ENCODE measurements at regions not wholly inside any gene's neighbourhood (a gene's known extent, or its start where the extent isn't known, plus 50 kb on each side); places are given as distances from the start of the nearest gene placed in this dataset.

- DNase-seq (ENCODE audit: extremely low read depth, low read depth), result no peak
Observed at GRCh38 chr11:122355968-122356367, 240.0 kb upstream of the BLID start.

GRCh38 chr11:122354025-122354697 is 238.1 kb upstream of the BLID start:
- DNase-seq (ENCODE audit: extremely low read depth, low read depth), result no peak

- DNase-seq (ENCODE audit: extremely low read depth, low read depth), result no peak
Observed at GRCh38 chr11:122353561-122353960, 237.5 kb upstream of the BLID start.

- DNase-seq (ENCODE audit: extremely low read depth, low read depth), result no peak
Observed at GRCh38 chr11:122348659-122349409, 232.8 kb upstream of the BLID start.

GRCh38 chr11:122346006-122346405 is 230.0 kb upstream of the BLID start:
- no peak for DNase-seq (ENCODE audit: extremely low read depth, low read depth)

GRCh38 chr11:122345586-122345985 is 229.6 kb upstream of the BLID start:
- no peak for DNase-seq (ENCODE audit: extremely low read depth, low read depth)

GRCh38 chr11:122344215-122344614 is 228.2 kb upstream of the BLID start:
- DNase-seq (ENCODE audit: extremely low read depth, low read depth), result no peak

- DNase-seq (ENCODE audit: extremely low read depth, low read depth), result no peak
Observed at GRCh38 chr11:122343210-122343609, 227.2 kb upstream of the BLID start.

- no peak for DNase-seq (ENCODE audit: extremely low read depth, low read depth)
Observed at GRCh38 chr11:122342089-122342744, 226.2 kb upstream of the BLID start.

GRCh38 chr11:122341477-122341876 is 225.5 kb upstream of the BLID start:
- DNase-seq (ENCODE audit: extremely low read depth, low read depth), result no peak

GRCh38 chr11:122340607-122341290 is 224.7 kb upstream of the BLID start:
- no peak for DNase-seq (ENCODE audit: extremely low read depth, low read depth)

GRCh38 chr11:122339436-122340060 is 223.5 kb upstream of the BLID start:
- DNase-seq (ENCODE audit: extremely low read depth, low read depth), result no peak

- DNase-seq (ENCODE audit: extremely low read depth, low read depth), result no peak
Observed at GRCh38 chr11:122337704-122338103, 221.7 kb upstream of the BLID start.

- DNase-seq (ENCODE audit: extremely low read depth, low read depth), result no peak
Observed at GRCh38 chr11:122337241-122337640, 221.2 kb upstream of the BLID start.

- no peak for DNase-seq (ENCODE audit: extremely low read depth, low read depth)
Observed at GRCh38 chr11:122336706-122337105, 220.7 kb upstream of the BLID start.

- DNase-seq (ENCODE audit: extremely low read depth, low read depth), result no peak
Observed at GRCh38 chr11:122334546-122335339, 218.7 kb upstream of the BLID start.

- DNase-seq (ENCODE audit: extremely low read depth, low read depth), result no peak
Observed at GRCh38 chr11:122333467-122333866, 217.5 kb upstream of the BLID start.

GRCh38 chr11:122331079-122331478 is 215.1 kb upstream of the BLID start:
- no peak for DNase-seq (ENCODE audit: extremely low read depth, low read depth)

GRCh38 chr11:122330279-122330965 is 214.4 kb upstream of the BLID start:
- no peak for DNase-seq (ENCODE audit: extremely low read depth, low read depth)

Data from NCI-H460 (cell line).